Neuronal stem cell (in vitro differentiated cells): ENCODE measurements at regions not wholly inside any gene's neighbourhood (a gene's known extent, or its start where the extent isn't known, plus 50 kb on each side); places are given as distances from the start of the nearest gene placed in this dataset.
"Not testable (repeated sequence)": the region's sequence is repeated elsewhere in the genome, so short reads cannot be mapped to it uniquely, and the experiment has no call there.

ENCODE experiments used
- DNase-seq: peaks from one replicate; pipeline ENCODE4 v3.0.0-alpha.2; 2013; ENCODE audit warnings: low spot score
- H2AFZ ChIP-seq: one replicate; pipeline ENCODE4 v1.6.1; 2013; ENCODE audit warnings: mild to moderate bottlenecking, low read length, inconsistent platforms
- H2AK5ac ChIP-seq: 2 replicates; pipeline ENCODE4 v1.6.1; 2013; ENCODE audit warnings: low read depth, mild to moderate bottlenecking, inconsistent platforms, low read length, moderate library complexity, mixed read lengths
- H2BK120ac ChIP-seq: 2 replicates; pipeline ENCODE4 v1.6.1; 2013; ENCODE audit warnings: low read depth, mild to moderate bottlenecking, inconsistent platforms, low read length, moderate library complexity, mixed read lengths
- H2BK12ac ChIP-seq: one replicate; pipeline ENCODE4 v1.6.1; 2013; ENCODE audit warnings: low read length, inconsistent platforms
- H2BK15ac ChIP-seq: 2 replicates; pipeline ENCODE4 v1.6.1; 2013; ENCODE audit warnings: mild to moderate bottlenecking, low read length, inconsistent platforms, mixed read lengths
- H2BK5ac ChIP-seq: one replicate; pipeline ENCODE4 v1.6.1; 2013; ENCODE audit warnings: inconsistent platforms, mild to moderate bottlenecking, low read length, moderate library complexity
- H3K14ac ChIP-seq: one replicate; pipeline ENCODE4 v1.6.1; 2013; ENCODE audit warnings: low read length, inconsistent platforms
- H3K18ac ChIP-seq: 2 replicates; pipeline ENCODE4 v1.6.1; 2013; ENCODE audit warnings: low read length, inconsistent platforms
- H3K23ac ChIP-seq: 2 replicates; pipeline ENCODE4 v1.6.1; 2013; ENCODE audit warnings: low read depth, mild to moderate bottlenecking, mixed read lengths, low read length, inconsistent platforms; ENCODE audit not compliant: poor library complexity
- H3K27ac ChIP-seq: replicated peaks from 3 replicates; pipeline ENCODE4 v1.5.1; 2013; ENCODE audit warnings: low read length, inconsistent platforms
- H3K27me3 ChIP-seq, 3 experiments: 2 replicates each; pipeline ENCODE4 v1.6.1; 2013; ENCODE audit warnings: low read length in 3 of 3, mild to moderate bottlenecking in 2 of 3, inconsistent platforms in 1 of 3, low read depth in 1 of 3, mixed read lengths in 1 of 3, moderate library complexity in 1 of 3; ENCODE audit not compliant: control insufficient read depth in 3 of 3, insufficient read depth in 3 of 3
- H3K36me3 ChIP-seq, 2 donors: replicated peaks in 1 of 2; 2 replicates each; pipeline ENCODE4 v1.6.1; 2013; ENCODE audit warnings: low read length in 2 of 2; ENCODE audit not compliant: control insufficient read depth in 2 of 2, insufficient read depth in 2 of 2
- H3K4ac ChIP-seq: 2 replicates; pipeline ENCODE4 v1.6.1; 2013; ENCODE audit warnings: inconsistent platforms, mild to moderate bottlenecking, low read length, moderate library complexity
- H3K4me1 ChIP-seq, 2 donors: 1 replicate in 1 of 2; 2 replicates in 1 of 2; pipeline ENCODE4 v1.6.1; 2013; ENCODE audit warnings: low read length in 2 of 2, low read depth in 1 of 2; ENCODE audit not compliant: control insufficient read depth in 2 of 2, insufficient read depth in 1 of 2
- H3K4me2 ChIP-seq: one replicate; pipeline ENCODE4 v1.6.1; 2013; ENCODE audit warnings: mild to moderate bottlenecking, low read length, inconsistent platforms; ENCODE audit not compliant: insufficient read depth, poor library complexity, severe bottlenecking
- H3K4me3 ChIP-seq, 2 donors: 2 replicates each; pipeline ENCODE4 v1.5.1; 2013; ENCODE audit warnings: low read length in 2 of 2, mild to moderate bottlenecking in 2 of 2, inconsistent platforms in 1 of 2, moderate library complexity in 1 of 2
- H3K79me1 ChIP-seq: one replicate; pipeline ENCODE4 v1.6.1; 2013; ENCODE audit warnings: low read depth, mild to moderate bottlenecking, inconsistent platforms, low read length, moderate library complexity
- H3K9ac ChIP-seq: one replicate; pipeline ENCODE4 v1.6.1; 2013; ENCODE audit warnings: mild to moderate bottlenecking, low read depth, low read length, inconsistent platforms; ENCODE audit not compliant: poor library complexity
- H3K9me3 ChIP-seq, 2 donors: replicated peaks in 1 of 2; 2 replicates each; pipeline versions ENCODE3 to v1.6.1; 2013; ENCODE audit warnings: low read length in 2 of 2, mild to moderate bottlenecking in 2 of 2, inconsistent platforms in 1 of 2, low read depth in 1 of 2, mixed read lengths in 1 of 2, moderate library complexity in 1 of 2; ENCODE audit not compliant: control insufficient read depth in 2 of 2, insufficient read depth in 1 of 2
- H4K8ac ChIP-seq: one replicate; pipeline ENCODE4 v1.6.1; 2013; ENCODE audit warnings: low read depth, mild to moderate bottlenecking, inconsistent platforms, low read length, moderate library complexity
- H4K91ac ChIP-seq: one replicate; pipeline ENCODE4 v1.6.1; 2013; ENCODE audit warnings: low read length, low read depth, mild to moderate bottlenecking, inconsistent platforms; ENCODE audit not compliant: poor library complexity
- WGBS, 2 donors: extraction: QIAGEN DNeasy Blood & Tissue Kit; methylation state at CpG; one replicate each; pipeline ENCODE4 v1.1.7; 2013; ENCODE audit warnings: missing lambda C conversion rate in 2 of 2, mixed read lengths in 1 of 2; ENCODE audit not compliant: insufficient read length in 2 of 2, insufficient replicate concordance in 1 of 2; ENCODE audit errors: extremely low coverage in 2 of 2; 5-methylcytosine and 5-hydroxymethylcytosine counted together

- not testable (repeated sequence) for H3K4ac ChIP-seq, H2BK15ac ChIP-seq, H2AK5ac ChIP-seq, H3K4me1 ChIP-seq, H3K79me1 ChIP-seq, H4K91ac ChIP-seq, H3K27me3 ChIP-seq, H2AFZ ChIP-seq, H3K18ac ChIP-seq, H3K4me3 ChIP-seq, H3K14ac ChIP-seq, H3K36me3 ChIP-seq, H3K23ac ChIP-seq, DNase-seq, H2BK5ac ChIP-seq, H3K9me3 ChIP-seq, H2BK120ac ChIP-seq, H3K4me2 ChIP-seq, H4K8ac ChIP-seq, H3K27ac ChIP-seq, H3K9ac ChIP-seq, H2BK12ac ChIP-seq
- no CpG with 5 or more reads among the region's 5 CpGs for WGBS, 2 donors
Observed at GRCh38 chr14:106344791-106345479, 818.6 kb downstream of the TMEM121 start.

GRCh38 chr14:106346084-106346483, 819.7 kb downstream of the TMEM121 start:
- Histone ChIP-seq H3K27ac (no peak overlapping the region), H3K9me3 (peaks cover 0 to 1% of the 10 kb centered on the region in 2 donors), H3K9ac (no peak overlapping the region), H3K27me3 (peaks cover 0 to 4% (median 0%) of the 10 kb centered on the region in 3 experiments), H3K4me3 (no peak overlapping the region), H4K8ac (no peak overlapping the region), H2BK15ac (no peak overlapping the region), H2AFZ (no peak overlapping the region), H3K4ac (no peak overlapping the region), H2BK120ac (no peak overlapping the region), H3K4me1 (no peaks in the 10 kb centered on the region), H4K91ac (no peak overlapping the region), H3K18ac (no peak overlapping the region), H3K14ac (no peak overlapping the region), H3K23ac (no peak overlapping the region), H3K36me3 (no peaks in the 10 kb centered on the region), H2AK5ac (no peak overlapping the region), H2BK5ac (no peak overlapping the region), H3K4me2 (no peak overlapping the region), H3K79me1 (no peaks in the 10 kb centered on the region), H2BK12ac (no peak overlapping the region)
- WGBS, 2 donors: no CpG with 5 or more reads among the region's 8 CpGs
- no peak for DNase-seq

GRCh38 chr14:106346534-106347290, 820.3 kb downstream of the TMEM121 start:
- no peak overlapping the region for H2BK5ac ChIP-seq
- H3K4ac ChIP-seq: no peak overlapping the region
- H3K27me3 ChIP-seq: peaks cover 0 to 4% (median 0%) of the 10 kb centered on the region in 3 experiments
- H3K79me1 ChIP-seq: no peaks in the 10 kb centered on the region
- WGBS, 2 donors: no CpG with 5 or more reads among the region's 4 CpGs
- H3K23ac ChIP-seq: no peak overlapping the region
- H3K4me1 ChIP-seq: no peaks in the 10 kb centered on the region
- H3K27ac ChIP-seq: no peak overlapping the region
- H4K8ac ChIP-seq: no peak overlapping the region
- H3K4me2 ChIP-seq: no peak overlapping the region
- peaks cover 0 to 1% of the 10 kb centered on the region in 2 donors for H3K9me3 ChIP-seq
- H2BK15ac ChIP-seq: no peak overlapping the region
- DNase-seq: no peak
- no peak overlapping the region for H3K14ac ChIP-seq
- H4K91ac ChIP-seq: no peak overlapping the region
- H3K36me3 ChIP-seq: no peaks in the 10 kb centered on the region
- no peak overlapping the region for H2BK120ac ChIP-seq
- no peak overlapping the region for H3K18ac ChIP-seq
- H2AK5ac ChIP-seq: no peak overlapping the region
- H3K9ac ChIP-seq: no peak overlapping the region
- H2BK12ac ChIP-seq: no peak overlapping the region
- no peak overlapping the region for H2AFZ ChIP-seq
- H3K4me3 ChIP-seq: no peak overlapping the region

- Histone ChIP-seq H4K8ac (no peak overlapping the region), H3K9ac (no peak overlapping the region), H3K4me2 (no peak overlapping the region), H3K4me3 (no peak overlapping the region), H3K4me1 (no peaks in the 10 kb centered on the region), H3K23ac (no peak overlapping the region), H3K14ac (no peak overlapping the region), H2AK5ac (no peak overlapping the region), H3K36me3 (no peaks in the 10 kb centered on the region), H3K18ac (no peak overlapping the region), H2AFZ (no peak overlapping the region), H2BK15ac (no peak overlapping the region), H3K4ac (no peak overlapping the region), H2BK12ac (no peak overlapping the region), H2BK5ac (no peak overlapping the region), H4K91ac (no peak overlapping the region), H3K27ac (no peak overlapping the region), H3K9me3 (peaks cover 0 to 1% of the 10 kb centered on the region in 2 donors), H2BK120ac (no peak overlapping the region), H3K79me1 (no peaks in the 10 kb centered on the region), H3K27me3 (peaks cover 0 to 4% (median 0%) of the 10 kb centered on the region in 3 experiments)
- no peak for DNase-seq
- WGBS, 2 donors: no CpG with 5 or more reads among the region's 4 CpGs
Observed at GRCh38 chr14:106347291-106347778, 821.0 kb downstream of the TMEM121 start.
